ENCODE measurements at regions not wholly inside any gene's neighbourhood (a gene's known extent, or its start where the extent isn't known, plus 50 kb on each side); places are given as distances from the start of the nearest gene placed in this dataset.
"Not testable (repeated sequence)": the region's sequence is repeated elsewhere in the genome, so short reads cannot be mapped to it uniquely, and the experiment has no call there.

DNA sequence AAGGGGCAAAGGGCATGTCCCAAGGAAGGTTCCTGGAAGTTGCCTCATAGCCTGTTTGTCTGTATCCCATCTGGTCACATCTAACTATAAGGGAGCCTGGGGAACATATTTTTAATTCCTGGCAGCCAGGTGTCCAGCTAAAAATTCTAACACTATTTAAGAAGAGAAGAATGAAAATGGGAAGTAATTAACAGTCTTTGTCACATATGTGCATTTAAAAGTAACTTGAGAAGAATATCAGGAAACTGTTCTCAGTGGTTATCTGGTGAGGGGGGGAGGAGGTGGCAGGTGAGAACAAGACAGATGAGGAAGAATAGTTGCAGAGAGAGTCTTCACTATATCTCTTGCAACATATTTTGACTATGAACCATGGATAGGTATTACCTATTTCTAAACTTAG is 75.5 kb upstream of the ELOVL5 start:
- Histone ChIP-seq H3K14ac (replicated peaks; ENCODE audit: low read depth, low read length) (no peak overlapping the region), H4K5ac (ENCODE audit: low read depth, low read length) (no peak overlapping the region), H3K56ac (ENCODE audit: extremely low read depth, insufficient read depth, low read length) (no peak overlapping the region), H3K4ac (ENCODE audit: low read depth, low read length) (no peak overlapping the region), H3K27me3 (ENCODE audit: control insufficient read depth, insufficient read depth, low read length) (peaks cover 12% of the 10 kb centered on the region), H2BK5ac (ENCODE audit: low read depth, low read length, poor library complexity, severe bottlenecking) (no peak overlapping the region), H4K20me1 (ENCODE audit: insufficient read depth, low read length) (no peaks in the 10 kb centered on the region), H4K91ac (ENCODE audit: insufficient read depth, low read depth, low read length) (no peak overlapping the region), H2BK15ac (ENCODE audit: low read depth, low read length) (no peak overlapping the region), H2AK5ac (ENCODE audit: low read depth, low read length) (no peak overlapping the region), H3K4me1 (ENCODE audit: control insufficient read depth, insufficient read depth, low read length) (no peaks in the 10 kb centered on the region), H2AFZ (replicated peaks; ENCODE audit: low read length, poor library complexity) (no peak overlapping the region), H3K9me3 (ENCODE audit: control insufficient read depth, insufficient read depth, low read length) (no peaks in the 10 kb centered on the region), H3K4me2 (ENCODE audit: low read depth, low read length) (no peak overlapping the region), H3K18ac (ENCODE audit: low read depth, low read length) (no peak overlapping the region), H3K27ac (ENCODE audit: insufficient read depth, low read length) (no peak overlapping the region), H3K4me3 (ENCODE audit: insufficient read depth, low read depth, low read length) (no peak overlapping the region), H3K9ac (ENCODE audit: low read depth, low read length) (no peak overlapping the region), H2BK120ac (ENCODE audit: low read depth, low read length) (no peak overlapping the region), H3K23ac (ENCODE audit: low read depth, low read length) (no peak overlapping the region), H3K9me1 (ENCODE audit: insufficient read depth, low read length) (no peaks in the 10 kb centered on the region), H4K8ac (ENCODE audit: low read depth in 2 of 2, low read length in 2 of 2) (no peak overlapping the region), H3K79me1 (ENCODE audit: low read depth in 1 of 2, low read length in 2 of 2) (no peaks in the 10 kb centered on the region), H2BK20ac (ENCODE audit: low read depth, low read length) (no peak overlapping the region), H2AK9ac (replicated peaks; ENCODE audit: low read depth, low read length, poor library complexity) (no peak overlapping the region), H3K36me3 (ENCODE audit: control insufficient read depth, insufficient read depth, low read length) (no peaks in the 10 kb centered on the region)
- DNase-seq, result no peak
- no TSS peak for BruUV-seq (replicated peaks)
- ATAC-seq (ENCODE audit: low read depth), result no peak
- ChIA-PET POLR2A (ENCODE audit: unreplicated experiment) (no interaction called here), CTCF (no interaction called here)
- intact Hi-C loops (cut with micrococcal nuclease), result no loop called here
- dilution Hi-C loops (cut with HindIII; ENCODE audit: low sequenced_read_pairs, unreplicated experiment), result no loop called here
- TF ChIP-seq RCOR1 (IDR thresholded peaks at IDR 0.05; ENCODE audit: insufficient replicate concordance, low read length) (no peak), SMC3 (IDR thresholded peaks at IDR 0.05; ENCODE audit: low read depth, low read length) (no peak), CTCF (conservative IDR thresholded peaks at IDR 0.05; ENCODE audit: low read depth, low read length) (no peak), RFX5 (IDR thresholded peaks at IDR 0.05; ENCODE audit: low read depth, low read length) (no peak)
- TF ChIP-seq, protein P1, sequence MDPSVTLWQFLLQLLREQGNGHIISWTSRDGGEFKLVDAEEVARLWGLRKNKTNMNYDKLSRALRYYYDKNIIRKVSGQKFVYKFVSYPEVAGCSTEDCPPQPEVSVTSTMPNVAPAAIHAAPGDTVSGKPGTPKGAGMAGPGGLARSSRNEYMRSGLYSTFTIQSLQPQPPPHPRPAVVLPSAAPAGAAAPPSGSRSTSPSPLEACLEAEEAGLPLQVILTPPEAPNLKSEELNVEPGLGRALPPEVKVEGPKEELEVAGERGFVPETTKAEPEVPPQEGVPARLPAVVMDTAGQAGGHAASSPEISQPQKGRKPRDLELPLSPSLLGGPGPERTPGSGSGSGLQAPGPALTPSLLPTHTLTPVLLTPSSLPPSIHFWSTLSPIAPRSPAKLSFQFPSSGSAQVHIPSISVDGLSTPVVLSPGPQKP (IDR thresholded peaks at IDR 0.05; ENCODE audit: borderline replicate concordance, low read depth, low read length), result no peak
- in situ Hi-C loops (cut with MboI; ENCODE audit: low sequenced_read_pairs), result no loop called here

DNA sequence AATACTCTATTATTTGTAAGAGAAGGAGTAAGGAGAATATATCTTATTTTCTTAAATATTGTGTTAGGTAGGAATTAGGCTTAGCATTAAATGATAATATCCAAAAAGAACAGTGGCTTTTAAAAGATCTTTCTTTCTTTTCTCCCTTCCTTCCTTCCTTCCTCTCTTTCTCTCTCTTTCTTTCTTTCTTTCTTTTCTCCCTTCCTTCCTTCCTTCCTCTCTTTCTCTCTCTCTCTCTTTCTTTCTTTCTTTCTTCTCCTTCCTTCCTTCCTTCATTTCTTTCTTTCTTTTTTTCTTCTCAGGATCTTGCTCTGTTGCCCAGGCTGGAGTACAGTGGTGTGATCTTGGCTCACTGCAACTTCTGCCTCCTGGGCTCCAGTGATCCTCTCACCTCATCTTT is 74.8 kb upstream of the ELOVL5 start:
- H4K8ac ChIP-seq (ENCODE audit: low read depth in 2 of 2, low read length in 2 of 2); H4K91ac ChIP-seq (ENCODE audit: insufficient read depth, low read depth, low read length); H3K23ac ChIP-seq (ENCODE audit: low read depth, low read length); H2BK120ac ChIP-seq (ENCODE audit: low read depth, low read length); H3K56ac ChIP-seq (ENCODE audit: extremely low read depth, insufficient read depth, low read length); H2BK5ac ChIP-seq (ENCODE audit: low read depth, low read length, poor library complexity, severe bottlenecking); H2BK20ac ChIP-seq (ENCODE audit: low read depth, low read length); H3K9ac ChIP-seq (ENCODE audit: low read depth, low read length); H3K4me3 ChIP-seq (ENCODE audit: insufficient read depth, low read depth, low read length); POLR2A ChIA-PET (ENCODE audit: unreplicated experiment); in situ Hi-C loops (cut with MboI; ENCODE audit: low sequenced_read_pairs); H3K4ac ChIP-seq (ENCODE audit: low read depth, low read length); H2BK15ac ChIP-seq (ENCODE audit: low read depth, low read length); H2AFZ ChIP-seq (replicated peaks; ENCODE audit: low read length, poor library complexity); H2AK5ac ChIP-seq (ENCODE audit: low read depth, low read length); H3K79me1 ChIP-seq (ENCODE audit: low read depth in 1 of 2, low read length in 2 of 2); H4K20me1 ChIP-seq (ENCODE audit: insufficient read depth, low read length); H3K14ac ChIP-seq (replicated peaks; ENCODE audit: low read depth, low read length); H3K18ac ChIP-seq (ENCODE audit: low read depth, low read length); H3K36me3 ChIP-seq (ENCODE audit: control insufficient read depth, insufficient read depth, low read length); intact Hi-C loops (cut with micrococcal nuclease); BruUV-seq (replicated peaks); H4K5ac ChIP-seq (ENCODE audit: low read depth, low read length); ATAC-seq (ENCODE audit: low read depth); H3K9me1 ChIP-seq (ENCODE audit: insufficient read depth, low read length); H3K4me2 ChIP-seq (ENCODE audit: low read depth, low read length); DNase-seq; CTCF ChIA-PET; H2AK9ac ChIP-seq (replicated peaks; ENCODE audit: low read depth, low read length, poor library complexity); H3K27ac ChIP-seq (ENCODE audit: insufficient read depth, low read length); H3K9me3 ChIP-seq (ENCODE audit: control insufficient read depth, insufficient read depth, low read length); H3K4me1 ChIP-seq (ENCODE audit: control insufficient read depth, insufficient read depth, low read length); dilution Hi-C loops (cut with HindIII; ENCODE audit: low sequenced_read_pairs, unreplicated experiment): not testable (repeated sequence)
- H3K27me3 ChIP-seq (ENCODE audit: control insufficient read depth, insufficient read depth, low read length), result peaks cover 12% of the 10 kb centered on the region
